ENCODE measurements at regions not wholly inside any gene's neighbourhood (a gene's known extent, or its start where the extent isn't known, plus 50 kb on each side); places are given as distances from the start of the nearest gene placed in this dataset.
"Not testable (repeated sequence)": the region's sequence is repeated elsewhere in the genome, so short reads cannot be mapped to it uniquely, and the experiment has no call there.

DNA sequence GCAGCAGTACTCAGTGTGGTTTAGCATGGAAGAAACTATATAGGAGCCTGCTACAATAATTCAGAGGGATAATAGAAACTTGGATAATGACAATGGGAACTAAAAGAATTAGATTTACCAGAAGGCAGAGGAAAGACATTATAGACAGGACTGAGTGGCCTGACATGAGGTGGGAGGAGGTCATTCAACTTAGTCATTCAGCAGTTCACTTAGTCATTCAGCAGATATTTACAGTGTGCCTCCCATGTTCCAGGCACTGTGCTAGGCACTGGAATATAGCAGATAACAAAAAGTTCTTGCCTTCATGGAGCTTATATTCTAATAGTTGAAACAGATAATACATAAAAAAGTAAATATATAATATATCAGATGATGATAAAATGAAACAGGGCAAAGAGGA, 110.9 kb upstream of the IKBKE start:
- H3K27ac ChIP-seq; H3K4me3 ChIP-seq (ENCODE audit: low read depth in 1 of 2, low read length in 1 of 2); H3K9me3 ChIP-seq; H3K36me3 ChIP-seq; H3K4me1 ChIP-seq (ENCODE audit: control insufficient read depth in 1 of 2, insufficient read depth in 1 of 2, low read depth in 1 of 2, low read length in 1 of 2); H3K27me3 ChIP-seq: not testable (repeated sequence)

DNA sequence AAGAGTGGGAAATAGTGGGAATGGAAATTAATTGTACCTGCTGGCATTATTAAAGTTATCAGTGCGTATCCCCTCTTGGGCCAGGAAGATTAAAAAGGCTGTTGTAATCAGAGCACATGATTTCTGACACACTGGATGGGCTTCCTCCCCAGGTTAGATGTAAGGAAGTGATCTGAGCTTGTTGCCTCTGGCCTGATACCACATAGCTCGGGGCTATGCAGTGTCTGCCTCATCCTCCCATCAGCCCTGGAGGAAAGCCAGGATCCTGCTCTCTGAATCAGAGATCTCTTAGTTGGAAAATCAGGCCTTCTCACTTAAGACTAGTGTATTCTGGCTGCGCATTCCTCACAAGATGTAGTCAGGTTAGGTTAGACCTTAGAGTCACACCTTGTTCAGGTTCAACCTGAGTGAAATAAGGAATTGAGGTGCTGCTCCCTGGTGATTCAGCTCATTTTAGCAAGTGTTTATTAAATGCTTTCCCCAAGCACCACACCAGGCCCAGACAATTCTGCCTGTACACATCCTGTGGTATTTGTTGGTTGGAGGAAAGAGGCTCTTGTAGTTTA, 108.2 kb upstream of the IKBKE start:
- not testable (repeated sequence) for H3K27me3 ChIP-seq; H3K27ac ChIP-seq; H3K36me3 ChIP-seq; H3K9me3 ChIP-seq; H3K4me3 ChIP-seq (ENCODE audit: low read depth in 1 of 2, low read length in 1 of 2); H3K4me1 ChIP-seq (ENCODE audit: control insufficient read depth in 1 of 2, insufficient read depth in 1 of 2, low read depth in 1 of 2, low read length in 1 of 2)

GRCh38 chr1:206362994-206363393, 107.3 kb upstream of the IKBKE start:
- not testable (repeated sequence) for H3K36me3 ChIP-seq; H3K9me3 ChIP-seq; H3K4me1 ChIP-seq (ENCODE audit: control insufficient read depth in 1 of 2, insufficient read depth in 1 of 2, low read depth in 1 of 2, low read length in 1 of 2); H3K27ac ChIP-seq; H3K27me3 ChIP-seq; H3K4me3 ChIP-seq (ENCODE audit: low read depth in 1 of 2, low read length in 1 of 2)

- not testable (repeated sequence) for H3K27ac ChIP-seq; H3K27me3 ChIP-seq; H3K36me3 ChIP-seq; H3K4me3 ChIP-seq (ENCODE audit: low read depth in 1 of 2, low read length in 1 of 2); H3K9me3 ChIP-seq; H3K4me1 ChIP-seq (ENCODE audit: control insufficient read depth in 1 of 2, insufficient read depth in 1 of 2, low read depth in 1 of 2, low read length in 1 of 2)
Measured at GRCh38 chr1:206365271-206365670, 105.0 kb upstream of the IKBKE start.

DNA sequence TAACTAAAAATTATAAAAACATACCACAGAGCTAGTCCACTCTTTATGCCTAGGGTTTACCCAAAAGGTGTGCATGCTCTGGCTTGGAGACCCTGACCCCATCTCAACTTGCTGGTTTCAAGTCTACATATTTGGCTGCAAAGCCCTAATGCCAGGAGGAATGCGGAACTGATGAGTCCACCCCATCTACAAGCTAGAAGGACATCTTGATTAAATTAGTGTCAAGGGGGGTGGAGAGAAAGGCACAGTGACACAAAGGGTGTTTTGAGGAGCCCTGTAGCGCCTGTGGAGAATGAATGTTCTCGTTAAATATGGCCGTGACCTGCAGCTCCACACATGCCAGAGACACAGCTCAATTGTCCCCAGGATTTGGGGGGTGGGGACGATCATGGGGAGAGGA, 104.1 kb upstream of the IKBKE start:
- not testable (repeated sequence) for H3K9me3 ChIP-seq; H3K36me3 ChIP-seq; H3K27ac ChIP-seq; H3K27me3 ChIP-seq; H3K4me3 ChIP-seq (ENCODE audit: low read depth in 1 of 2, low read length in 1 of 2); H3K4me1 ChIP-seq (ENCODE audit: control insufficient read depth in 1 of 2, insufficient read depth in 1 of 2, low read depth in 1 of 2, low read length in 1 of 2)

GRCh38 chr1:206366772-206367171, 103.5 kb upstream of the IKBKE start:
- H3K4me1 ChIP-seq (ENCODE audit: control insufficient read depth in 1 of 2, insufficient read depth in 1 of 2, low read depth in 1 of 2, low read length in 1 of 2), result not testable (repeated sequence)

DNA sequence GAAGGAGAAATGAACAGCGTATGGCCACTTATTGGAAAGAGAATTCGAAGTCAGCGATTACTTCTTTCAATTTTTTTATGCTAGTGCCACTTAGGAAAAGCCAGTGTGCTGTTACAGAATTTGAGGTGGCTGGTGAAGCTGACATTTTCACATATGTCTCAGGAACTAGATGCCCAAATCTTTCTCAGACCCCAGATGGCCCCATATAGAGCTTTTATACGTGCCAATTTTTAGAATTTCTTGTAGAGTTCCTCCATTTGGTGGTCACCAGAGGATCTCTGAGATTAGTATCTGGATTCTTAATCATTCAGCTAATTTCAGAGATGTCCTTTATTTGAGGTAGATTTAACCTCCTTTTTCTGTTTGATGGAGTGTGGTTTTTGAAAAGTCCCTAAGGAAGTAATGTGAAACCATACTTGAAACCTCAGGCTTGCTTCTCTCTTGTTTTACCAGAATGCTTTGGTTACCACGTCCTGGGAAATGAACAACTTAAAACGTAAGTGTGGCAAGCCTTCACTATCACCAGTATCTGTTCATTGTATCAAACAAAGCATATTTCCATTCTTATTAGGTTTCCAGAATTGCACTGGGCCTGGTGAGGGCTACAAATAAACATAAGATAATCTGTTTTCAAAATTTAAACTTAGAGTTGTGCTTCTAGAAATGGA, 102.2 kb upstream of the IKBKE start:
- H3K36me3 ChIP-seq, H3K27me3 ChIP-seq: not testable (repeated sequence)

More at GRCh38 chr1:206366772-206367171, 103.5 kb upstream of the IKBKE start:
- H3K4me3 ChIP-seq (ENCODE audit: low read depth in 1 of 2, low read length in 1 of 2); H3K27ac ChIP-seq; H3K27me3 ChIP-seq; H3K36me3 ChIP-seq; H3K9me3 ChIP-seq: not testable (repeated sequence)

DNA sequence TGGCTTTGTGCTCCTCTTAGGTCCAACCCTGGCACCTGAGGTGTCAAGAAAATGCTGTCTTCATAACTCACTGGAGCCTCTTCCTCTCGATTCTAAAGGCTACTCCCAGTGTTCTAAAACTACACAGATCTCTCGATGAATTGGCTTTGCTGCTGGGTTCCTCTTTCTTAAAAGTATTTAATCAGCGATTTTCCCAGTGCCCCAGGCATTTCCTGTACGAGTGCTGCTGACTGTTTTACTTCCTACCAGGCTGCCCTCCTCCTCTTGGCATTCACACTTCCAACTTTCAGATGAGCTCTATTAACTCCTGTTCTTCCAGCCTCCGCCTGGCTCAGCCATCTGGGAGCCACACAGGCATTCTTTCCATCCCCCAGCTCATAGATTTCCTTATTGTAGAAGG, 95.6 kb upstream of the IKBKE start:
- not testable (repeated sequence) for H3K4me3 ChIP-seq (ENCODE audit: low read depth in 1 of 2, low read length in 1 of 2); H3K4me1 ChIP-seq (ENCODE audit: control insufficient read depth in 1 of 2, insufficient read depth in 1 of 2, low read depth in 1 of 2, low read length in 1 of 2); H3K27me3 ChIP-seq; H3K27ac ChIP-seq; H3K36me3 ChIP-seq; H3K9me3 ChIP-seq

More for the DNA sequence above, 102.2 kb upstream of the IKBKE start:
- H3K4me3 ChIP-seq (ENCODE audit: low read depth in 1 of 2, low read length in 1 of 2); H3K4me1 ChIP-seq (ENCODE audit: control insufficient read depth in 1 of 2, insufficient read depth in 1 of 2, low read depth in 1 of 2, low read length in 1 of 2); H3K27ac ChIP-seq; H3K9me3 ChIP-seq: not testable (repeated sequence)

DNA sequence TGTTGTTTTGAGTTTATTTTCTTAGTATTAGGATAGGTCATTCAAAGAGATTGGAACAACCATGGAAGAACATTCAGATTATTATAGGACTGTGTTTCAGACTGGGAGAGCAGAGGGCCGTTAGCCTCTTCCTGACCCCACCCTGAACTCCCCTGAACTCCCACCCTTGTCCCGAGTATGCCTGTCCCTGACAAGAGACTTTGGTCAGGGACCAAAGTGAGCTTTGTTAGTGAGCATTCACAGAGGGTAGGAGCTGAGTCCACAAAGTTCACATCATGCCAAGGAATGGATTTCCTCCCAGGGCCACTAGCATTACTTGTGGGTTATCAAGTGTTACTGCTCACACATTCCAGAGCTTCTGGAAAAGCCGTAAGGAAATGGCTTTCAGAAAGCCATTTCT, 94.7 kb upstream of the IKBKE start:
- H3K27me3 ChIP-seq; H3K4me3 ChIP-seq (ENCODE audit: low read depth in 1 of 2, low read length in 1 of 2); H3K4me1 ChIP-seq (ENCODE audit: control insufficient read depth in 1 of 2, insufficient read depth in 1 of 2, low read depth in 1 of 2, low read length in 1 of 2); H3K9me3 ChIP-seq; H3K36me3 ChIP-seq; H3K27ac ChIP-seq: not testable (repeated sequence)

- not testable (repeated sequence) for H3K4me1 ChIP-seq (ENCODE audit: control insufficient read depth in 1 of 2, insufficient read depth in 1 of 2, low read depth in 1 of 2, low read length in 1 of 2); H3K27ac ChIP-seq; H3K9me3 ChIP-seq; H3K36me3 ChIP-seq; H3K4me3 ChIP-seq (ENCODE audit: low read depth in 1 of 2, low read length in 1 of 2); H3K27me3 ChIP-seq
Measured at GRCh38 chr1:206378506-206378905, 91.8 kb upstream of the IKBKE start.

GRCh38 chr1:206379245-206379644, 91.0 kb upstream of the IKBKE start:
- H3K9me3 ChIP-seq; H3K27ac ChIP-seq; H3K27me3 ChIP-seq; H3K36me3 ChIP-seq; H3K4me3 ChIP-seq (ENCODE audit: low read depth in 1 of 2, low read length in 1 of 2): not testable (repeated sequence)
- H3K4me1 ChIP-seq (ENCODE audit: control insufficient read depth in 1 of 2, insufficient read depth in 1 of 2, low read depth in 1 of 2, low read length in 1 of 2), result peaks cover 4 to 11% of the 10 kb centered on the region in 2 experiments

- not testable (repeated sequence) for H3K36me3 ChIP-seq; H3K9me3 ChIP-seq; H3K27ac ChIP-seq; H3K27me3 ChIP-seq; H3K4me3 ChIP-seq (ENCODE audit: low read depth in 1 of 2, low read length in 1 of 2)
- H3K4me1 ChIP-seq (ENCODE audit: control insufficient read depth in 1 of 2, insufficient read depth in 1 of 2, low read depth in 1 of 2, low read length in 1 of 2), result peaks cover 4 to 13% of the 10 kb centered on the region in 2 experiments
Measured at GRCh38 chr1:206380163-206380790, 90.0 kb upstream of the IKBKE start.

DNA sequence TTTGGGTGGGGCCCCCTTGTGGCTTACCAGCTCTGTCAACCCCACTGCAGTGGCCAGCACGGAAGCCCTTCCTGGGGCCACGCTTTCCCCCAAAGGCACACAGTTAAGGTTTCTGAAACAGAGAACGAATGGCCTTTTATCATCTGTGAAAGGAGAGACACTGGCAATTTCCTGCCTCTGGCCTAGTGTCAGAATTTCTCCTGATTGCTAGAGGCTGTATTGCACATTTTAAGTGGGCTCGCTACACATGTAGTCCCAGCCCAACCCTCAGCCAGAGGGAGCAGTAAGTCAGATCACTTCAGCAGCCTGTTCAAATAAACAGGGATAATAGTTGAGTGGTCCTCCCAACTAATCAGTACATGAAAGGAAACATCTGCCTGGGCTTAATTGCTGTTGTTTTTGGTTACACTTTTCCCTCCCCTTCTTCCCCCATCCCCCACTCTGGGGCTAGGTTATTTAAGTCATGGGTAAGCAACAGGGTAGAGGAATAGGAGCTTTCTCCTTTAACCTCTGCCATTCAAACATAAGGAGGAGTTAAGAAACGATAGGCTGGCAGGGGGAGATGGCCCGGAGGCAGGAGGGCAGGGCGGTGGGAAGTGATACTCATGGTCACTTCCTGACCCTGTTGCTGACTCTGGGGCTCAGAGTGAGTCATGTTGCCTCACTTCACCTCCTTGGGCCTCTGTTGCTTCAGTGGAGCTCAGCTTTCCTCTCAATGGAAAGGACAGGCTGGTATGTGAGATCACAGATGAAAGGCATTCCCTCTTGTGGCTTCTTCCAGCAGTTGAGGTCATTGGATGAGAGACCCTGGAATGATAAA, 89.3 kb upstream of the IKBKE start:
- H3K4me1 ChIP-seq (ENCODE audit: control insufficient read depth in 1 of 2, insufficient read depth in 1 of 2, low read depth in 1 of 2, low read length in 1 of 2), result peaks cover 4 to 13% of the 10 kb centered on the region in 2 experiments
- H3K4me3 ChIP-seq (ENCODE audit: low read depth in 1 of 2, low read length in 1 of 2); H3K36me3 ChIP-seq; H3K9me3 ChIP-seq; H3K27me3 ChIP-seq: not testable (repeated sequence)
- peak overlapping the region; percentile 82 for H3K27ac ChIP-seq
